HG03139 (cell line): ENCODE measurements at regions not wholly inside any gene's neighbourhood (a gene's known extent, or its start where the extent isn't known, plus 50 kb on each side); places are given as distances from the start of the nearest gene placed in this dataset.
"Not testable (repeated sequence)": the region's sequence is repeated elsewhere in the genome, so short reads cannot be mapped to it uniquely, and the experiment has no call there.

ENCODE experiments used
- ATAC-seq: cut with Tn5 transposase; IDR thresholded peaks from one replicate; pipeline ENCODE4 v1.9.1; 2021; ENCODE audit not compliant: unreplicated experiment

- ATAC-seq, result no peak
Observed at GRCh38 chr2:35463805-35464596, 891.6 kb upstream of the CRIM1 start.

GRCh38 chr2:35462226-35462998 is 893.2 kb upstream of the CRIM1 start:
- no peak for ATAC-seq

GRCh38 chr2:35461406-35461805 is 894.2 kb upstream of the CRIM1 start:
- ATAC-seq, result no peak

- no peak for ATAC-seq
Observed at GRCh38 chr2:35454966-35455638, 900.5 kb upstream of the CRIM1 start.

GRCh38 chr2:35447821-35448220 is 907.8 kb upstream of the CRIM1 start:
- no peak for ATAC-seq

GRCh38 chr2:35447215-35447614 is 908.4 kb upstream of the CRIM1 start:
- ATAC-seq, result no peak

GRCh38 chr2:35443087-35443486 is 912.5 kb upstream of the CRIM1 start:
- no peak for ATAC-seq

- ATAC-seq, result not testable (repeated sequence)
Observed at GRCh38 chr2:35441575-35441974, 914.0 kb upstream of the CRIM1 start.

GRCh38 chr2:35440308-35440707 is 915.3 kb upstream of the CRIM1 start:
- not testable (repeated sequence) for ATAC-seq

- not testable (repeated sequence) for ATAC-seq
Observed at GRCh38 chr2:35436893-35437292, 918.7 kb upstream of the CRIM1 start.

- ATAC-seq, result no peak
Observed at GRCh38 chr2:35428548-35428947, 927.0 kb upstream of the CRIM1 start.

- no peak for ATAC-seq
Observed at GRCh38 chr2:35421485-35421884, 934.1 kb upstream of the CRIM1 start.

- ATAC-seq, result no peak
Observed at GRCh38 chr2:35417293-35417692, 938.3 kb upstream of the CRIM1 start.

- no peak for ATAC-seq
Observed at GRCh38 chr2:35416391-35417140, 939.0 kb upstream of the CRIM1 start.

- ATAC-seq, result no peak
Observed at GRCh38 chr2:35415942-35416341, 939.6 kb upstream of the CRIM1 start.

GRCh38 chr2:35415282-35415681 is 940.3 kb upstream of the CRIM1 start:
- no peak for ATAC-seq

- ATAC-seq, result no peak
Observed at GRCh38 chr2:35410431-35411061, 945.0 kb upstream of the CRIM1 start.

- ATAC-seq, result no peak
Observed at GRCh38 chr2:35409762-35410161, 945.8 kb upstream of the CRIM1 start.

- no peak for ATAC-seq
Observed at GRCh38 chr2:35408320-35408719, 947.3 kb upstream of the CRIM1 start.

GRCh38 chr2:35391736-35392442 is 963.7 kb upstream of the CRIM1 start:
- ATAC-seq, result no peak
